ENCODE measurements at regions not wholly inside any gene's neighbourhood (a gene's known extent, or its start where the extent isn't known, plus 50 kb on each side); places are given as distances from the start of the nearest gene placed in this dataset.

- peak; percentile 25 for DNase-seq (ENCODE audit: low read depth, low spot score)
- in situ Hi-C loops (cut with HindIII; ENCODE audit: low sequenced_read_pairs): no loop called here
- no peak for TF ChIP-seq CTCF (IDR thresholded peaks at IDR 0.05; ENCODE audit: low read depth, low read length)
- H3K4me3 ChIP-seq (ENCODE audit: low read depth, low read length): no peak overlapping the region
Observed at GRCh38 chr2:172168917-172169346, 66.2 kb upstream of the DLX2 start.

- no peak for DNase-seq (ENCODE audit: low read depth, low spot score)
- in situ Hi-C loops (cut with HindIII; ENCODE audit: low sequenced_read_pairs): no loop called here
- no peak overlapping the region for H3K4me3 ChIP-seq (ENCODE audit: low read depth, low read length)
- no peak for TF ChIP-seq CTCF (IDR thresholded peaks at IDR 0.05; ENCODE audit: low read depth, low read length)
Observed at GRCh38 chr2:172169611-172170010, 66.9 kb upstream of the DLX2 start.

- TF ChIP-seq CTCF (IDR thresholded peaks at IDR 0.05; ENCODE audit: low read depth, low read length): peak; percentile 84
- in situ Hi-C loops (cut with HindIII; ENCODE audit: low sequenced_read_pairs): no loop called here
- DNase-seq (ENCODE audit: low read depth, low spot score): peak; percentile 45
- H3K4me3 ChIP-seq (ENCODE audit: low read depth, low read length): peak overlapping the region; percentile 64
Observed at GRCh38 chr2:172172513-172173173, 69.9 kb upstream of the DLX2 start.

GRCh38 chr2:172173174-172173706, 70.5 kb upstream of the DLX2 start:
- TF ChIP-seq CTCF (IDR thresholded peaks at IDR 0.05; ENCODE audit: low read depth, low read length): no peak
- in situ Hi-C loops (cut with HindIII; ENCODE audit: low sequenced_read_pairs): no loop called here
- H3K4me3 ChIP-seq (ENCODE audit: low read depth, low read length): peak overlapping the region; percentile 64
- no peak for DNase-seq (ENCODE audit: low read depth, low spot score)

GRCh38 chr2:172177581-172177980, 74.9 kb upstream of the DLX2 start:
- no peak for TF ChIP-seq CTCF (IDR thresholded peaks at IDR 0.05; ENCODE audit: low read depth, low read length)
- no peak overlapping the region for H3K4me3 ChIP-seq (ENCODE audit: low read depth, low read length)
- DNase-seq (ENCODE audit: low read depth, low spot score): no peak
- in situ Hi-C loops (cut with HindIII; ENCODE audit: low sequenced_read_pairs): no loop called here

GRCh38 chr2:172177996-172178395, 75.3 kb upstream of the DLX2 start:
- peak; percentile 37 for DNase-seq (ENCODE audit: low read depth, low spot score)
- no peak for TF ChIP-seq CTCF (IDR thresholded peaks at IDR 0.05; ENCODE audit: low read depth, low read length)
- H3K4me3 ChIP-seq (ENCODE audit: low read depth, low read length): no peak overlapping the region
- in situ Hi-C loops (cut with HindIII; ENCODE audit: low sequenced_read_pairs): no loop called here
